ENCODE measurements at regions not wholly inside any gene's neighbourhood (a gene's known extent, or its start where the extent isn't known, plus 50 kb on each side); places are given as distances from the start of the nearest gene placed in this dataset.

GRCh38 chr2:234825616-234826015 is 126.2 kb upstream of the SH3BP4 start:
- TF ChIP-seq CTCF (conservative IDR thresholded peaks at IDR 0.05 in 1 of 2, IDR thresholded peaks at IDR 0.05 in 1 of 2; ENCODE audit: low read depth in 1 of 2, low read length in 2 of 2) = no peak
- TF ChIP-seq EZH2 (IDR thresholded peaks at IDR 0.05; ENCODE audit: low read length, missing control alignments) = no peak
